HG02678 (cell line): ENCODE measurements at regions not wholly inside any gene's neighbourhood (a gene's known extent, or its start where the extent isn't known, plus 50 kb on each side); places are given as distances from the start of the nearest gene placed in this dataset.

Experiments
- ATAC-seq: cut with Tn5 transposase; IDR thresholded peaks from one replicate; pipeline ENCODE4 v1.9.1; 2021; ENCODE audit warnings: mild to moderate bottlenecking, moderate library complexity; ENCODE audit not compliant: unreplicated experiment

DNA sequence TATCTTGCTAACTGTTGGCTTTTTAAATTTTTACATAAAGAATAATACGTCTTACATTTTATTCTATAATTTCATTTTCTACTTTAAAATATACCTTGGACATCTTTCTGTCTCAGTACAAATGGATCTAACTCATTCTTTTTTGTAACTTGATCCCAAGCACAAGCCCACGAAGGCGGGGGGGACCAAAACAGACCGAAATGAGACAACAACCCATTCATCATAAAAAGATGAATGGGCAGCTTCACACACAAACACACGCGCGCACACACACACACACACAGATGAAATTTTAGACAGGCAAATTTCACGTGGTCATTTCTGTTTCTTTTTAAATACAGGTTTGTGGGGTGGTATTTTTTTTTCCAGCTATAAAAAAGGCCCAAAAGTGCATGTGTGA lies 271.3 kb upstream of the TOPAZ1 start:
- ATAC-seq: no peak

GRCh38 chr3:43970920-43971319 lies 270.8 kb upstream of the TOPAZ1 start:
- no peak for ATAC-seq

GRCh38 chr3:43971486-43971885 lies 270.2 kb upstream of the TOPAZ1 start:
- ATAC-seq: no peak

DNA sequence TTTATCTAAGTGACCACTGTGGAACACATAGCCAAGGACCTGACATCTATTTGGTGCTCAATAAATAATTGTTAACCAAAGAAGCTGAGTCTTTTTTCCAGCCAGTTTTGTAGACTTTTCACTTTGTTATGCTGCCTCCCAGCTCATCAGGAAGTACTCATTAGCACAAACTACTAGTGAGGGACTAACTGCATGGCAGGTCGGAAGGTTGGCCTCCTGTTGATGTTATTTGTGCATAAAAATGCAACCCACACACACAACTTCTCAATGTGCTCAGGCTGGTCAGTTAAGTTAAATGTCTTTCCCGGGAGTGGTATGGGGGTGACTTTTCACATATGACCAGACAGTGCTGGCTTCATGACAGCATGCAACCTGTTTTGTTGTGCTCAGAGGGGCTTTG lies 263.0 kb upstream of the TOPAZ1 start:
- ATAC-seq: no peak

GRCh38 chr3:43979645-43980044 lies 262.0 kb upstream of the TOPAZ1 start:
- no peak for ATAC-seq

DNA sequence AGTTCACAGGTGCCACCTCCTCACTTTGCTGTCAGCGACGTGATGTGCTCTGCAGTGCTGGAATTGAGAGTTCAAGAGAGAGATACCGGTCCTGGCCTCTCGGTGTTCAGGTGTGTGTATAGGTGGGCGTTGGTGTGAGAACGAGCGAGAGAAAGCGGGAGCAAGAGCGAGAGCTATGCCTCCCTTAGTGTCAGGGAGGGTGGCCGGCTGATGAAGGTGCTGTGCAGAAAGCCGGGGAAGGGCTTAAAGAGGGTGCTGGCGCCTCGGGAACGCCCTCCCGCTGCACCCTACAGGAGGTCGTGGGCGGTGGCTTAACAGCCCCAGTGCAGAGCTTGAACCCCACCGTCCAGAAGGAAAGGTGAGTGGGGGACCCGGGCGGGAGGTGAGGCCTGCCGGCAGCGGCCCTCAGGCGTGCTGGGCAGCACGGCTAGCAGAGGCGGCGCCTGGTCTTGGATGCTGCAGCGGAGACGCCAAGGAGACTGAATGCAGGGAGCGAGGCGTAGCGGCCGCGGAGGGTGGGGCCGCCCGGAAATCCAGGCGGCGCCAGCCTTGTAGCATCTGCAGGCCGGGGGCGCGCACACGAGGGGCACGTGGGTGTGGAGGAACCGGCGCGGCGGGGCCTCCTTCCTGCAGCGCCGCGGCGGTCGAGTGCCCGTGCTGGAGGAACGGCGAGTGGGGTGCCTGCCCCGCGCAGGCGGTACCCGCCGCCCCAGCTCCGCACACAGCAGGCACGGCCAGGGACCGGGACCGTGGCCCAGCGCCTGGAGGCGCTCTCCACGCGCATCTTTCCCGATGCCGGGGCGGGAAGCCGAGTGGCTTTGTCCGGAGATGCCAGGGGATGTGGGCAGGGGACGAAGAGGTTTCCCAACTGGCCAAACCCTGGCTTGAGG lies 246.8 kb upstream of the TOPAZ1 start:
- no peak for ATAC-seq

GRCh38 chr3:43995547-43996378 lies 245.9 kb upstream of the TOPAZ1 start:
- no peak for ATAC-seq

DNA sequence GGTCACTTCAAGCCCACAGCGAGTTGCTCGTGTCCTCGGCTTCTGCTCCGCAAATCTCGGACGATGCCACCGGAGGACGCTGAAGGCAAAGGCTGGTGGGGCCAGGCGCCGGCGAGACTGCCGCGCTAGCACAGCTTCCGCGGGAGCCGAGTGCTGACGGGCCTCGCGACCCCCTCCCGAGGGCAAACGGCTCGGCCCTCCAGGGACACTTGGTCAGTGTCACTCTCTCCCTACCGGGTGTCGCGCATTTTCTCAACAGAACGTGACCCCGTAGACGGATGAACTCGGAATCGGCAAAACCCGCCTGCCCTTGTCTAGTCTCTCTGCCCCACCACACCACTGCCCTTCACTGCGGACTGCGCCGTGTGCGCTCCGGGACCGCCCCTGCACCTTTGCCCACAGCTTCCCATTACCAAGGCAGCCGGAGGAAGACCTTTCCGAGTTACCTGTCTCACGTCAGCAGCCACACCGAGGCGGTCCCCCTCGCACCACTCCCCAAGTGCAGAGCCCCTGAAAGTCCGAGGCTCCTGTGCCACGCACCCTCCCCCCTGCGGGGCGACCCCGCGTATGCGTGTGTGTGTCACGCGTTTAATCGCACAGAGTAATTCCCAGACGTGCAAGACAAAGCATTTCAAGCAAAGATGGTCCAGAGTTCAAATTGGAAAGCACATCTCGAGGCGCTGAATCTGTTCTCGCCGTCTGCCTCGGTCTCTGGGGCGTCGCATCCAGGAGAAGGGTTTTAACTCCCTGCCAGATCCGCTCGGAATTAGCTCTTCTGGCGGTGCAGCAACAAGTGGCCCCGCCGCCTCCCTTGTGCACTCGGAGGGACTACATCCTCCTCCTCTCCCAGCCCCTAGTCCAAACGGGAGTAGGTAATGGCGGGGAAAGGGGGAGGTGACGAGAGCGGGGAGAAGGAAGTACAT lies 245.0 kb upstream of the TOPAZ1 start:
- no peak for ATAC-seq

GRCh38 chr3:43997316-43997715 lies 244.4 kb upstream of the TOPAZ1 start:
- no peak for ATAC-seq

GRCh38 chr3:43997788-43998369 lies 243.8 kb upstream of the TOPAZ1 start:
- no peak for ATAC-seq

- no peak for ATAC-seq
Observed at GRCh38 chr3:43998370-43998835, 243.3 kb upstream of the TOPAZ1 start.

DNA sequence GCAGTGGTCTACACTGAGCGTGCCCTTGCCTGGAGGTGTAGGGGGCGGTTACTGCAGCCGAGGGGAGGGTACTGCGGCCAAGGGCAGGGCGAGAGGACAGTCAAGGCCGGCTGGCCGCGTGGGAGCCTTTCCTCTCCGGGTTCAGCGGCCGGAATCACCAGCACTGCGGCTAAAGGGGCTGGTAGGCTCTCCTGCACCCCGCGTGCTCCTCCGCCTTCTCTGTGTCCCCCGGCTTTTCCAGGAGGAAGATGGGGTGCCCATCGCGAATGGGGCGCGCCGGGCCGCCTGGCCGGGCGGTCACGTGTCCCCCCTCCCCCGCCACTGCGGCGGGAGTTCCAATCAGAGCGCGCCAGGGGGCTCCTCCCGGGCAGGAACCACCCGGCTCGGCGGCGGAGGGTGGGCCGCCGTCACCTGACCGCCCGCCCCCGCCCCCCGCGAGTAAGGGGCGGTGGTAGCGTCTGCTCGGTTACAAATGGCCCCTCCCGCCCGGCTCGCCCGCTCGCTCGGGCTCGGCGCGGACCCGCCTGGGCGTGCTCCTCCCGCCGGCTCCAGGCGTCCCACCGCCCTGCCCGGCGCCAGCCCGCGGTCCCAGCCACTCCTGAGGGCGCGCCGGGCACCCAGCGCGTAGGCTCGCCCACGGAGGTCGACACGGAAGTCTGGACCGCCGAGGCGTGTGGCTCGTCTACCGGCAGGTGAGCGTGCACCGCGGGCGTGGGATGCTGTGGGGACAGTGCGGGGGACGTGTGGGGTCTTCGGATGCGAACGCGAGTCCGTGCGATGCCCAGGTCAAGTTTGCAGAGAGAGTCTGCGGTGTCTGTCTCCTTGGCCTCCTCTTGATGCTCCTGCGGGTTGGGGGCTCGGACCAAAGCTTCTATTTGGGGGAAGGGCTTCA lies 242.6 kb upstream of the TOPAZ1 start:
- ATAC-seq: peak; percentile 44

DNA sequence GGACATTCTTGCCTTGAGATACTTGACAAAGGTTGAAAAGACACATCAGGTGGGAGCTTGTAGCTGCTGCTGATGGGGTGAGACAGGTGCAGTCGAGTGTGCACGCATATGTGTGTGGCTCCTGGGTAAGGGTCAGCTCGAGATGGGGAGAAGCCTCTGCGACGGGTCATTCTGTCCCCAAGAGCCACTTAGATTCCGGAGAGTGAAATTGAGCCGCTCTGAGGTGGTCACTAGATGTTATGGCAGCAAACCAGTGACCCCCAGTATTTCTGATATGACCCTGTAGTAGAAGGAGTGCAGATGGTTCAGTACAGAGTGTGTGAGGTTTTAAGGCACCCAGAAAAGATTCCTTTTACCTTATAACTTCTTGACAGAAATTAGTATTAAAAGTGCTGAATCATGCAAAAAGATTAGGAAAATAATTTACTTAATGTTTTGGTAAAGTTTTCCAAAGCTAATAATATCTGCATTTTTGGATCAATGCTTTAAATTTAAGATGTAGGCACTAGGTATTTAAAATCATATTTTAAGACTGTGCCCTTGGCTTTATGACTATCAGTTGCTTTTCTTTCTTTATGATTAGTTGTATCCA lies 241.9 kb upstream of the TOPAZ1 start:
- ATAC-seq: no peak

GRCh38 chr3:44000586-44000985 lies 241.1 kb upstream of the TOPAZ1 start:
- no peak for ATAC-seq

DNA sequence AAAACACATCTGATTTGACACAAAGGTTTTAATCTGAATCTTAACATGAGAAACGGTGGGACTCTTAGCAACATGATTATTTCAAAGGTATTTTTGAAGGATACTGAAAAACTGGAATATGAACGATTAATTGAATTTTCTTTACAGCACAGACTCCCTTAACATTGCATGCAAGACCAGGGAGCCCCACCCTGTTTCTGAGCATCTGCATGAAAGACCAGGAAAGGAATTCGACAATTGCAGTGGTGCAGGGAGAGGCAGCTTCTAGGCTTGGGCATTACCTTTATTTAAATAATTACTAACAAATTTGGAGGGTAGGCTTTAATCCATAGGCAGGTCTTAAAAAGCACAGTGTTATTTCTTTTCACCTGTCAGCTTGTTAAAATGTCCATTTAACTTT lies 240.6 kb upstream of the TOPAZ1 start:
- ATAC-seq: no peak

DNA sequence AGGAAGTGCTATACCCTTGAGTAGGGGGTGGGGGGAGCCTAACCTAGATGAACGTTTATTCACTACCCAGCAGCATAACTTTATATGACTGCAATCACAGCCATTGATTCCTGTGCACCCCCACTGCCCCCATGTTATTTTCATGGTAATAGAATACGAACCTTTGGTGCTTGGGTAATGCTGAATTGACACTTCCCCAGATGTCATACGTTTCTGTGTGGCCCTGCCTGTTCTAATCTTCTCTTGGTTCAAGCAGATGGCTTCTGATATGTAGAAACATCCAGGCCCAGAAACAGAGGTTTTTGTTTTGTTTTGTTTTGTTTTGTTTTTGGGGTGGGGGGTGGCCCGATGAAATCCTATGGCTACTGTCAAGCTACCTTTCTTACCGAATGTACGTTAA lies 237.9 kb upstream of the TOPAZ1 start:
- no peak for ATAC-seq

DNA sequence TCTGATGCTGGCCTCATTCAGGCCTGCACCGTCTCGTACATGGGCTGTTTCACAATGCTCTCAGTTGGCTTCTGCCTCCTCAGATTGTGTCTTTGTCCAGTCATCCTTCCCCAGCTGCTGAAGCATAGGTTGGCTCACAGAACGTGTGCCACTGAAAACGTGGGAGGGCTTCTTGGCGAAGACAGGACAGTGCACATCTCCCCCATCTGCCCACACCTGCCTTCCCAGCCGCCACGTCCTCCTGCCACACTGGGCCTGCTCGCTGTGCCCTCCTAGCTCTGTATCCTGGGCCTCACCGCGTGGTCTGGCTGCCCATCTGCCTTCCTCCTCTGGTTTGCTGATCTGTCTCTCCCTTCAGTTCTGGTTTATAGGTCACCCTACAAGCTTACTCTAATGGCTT lies 230.0 kb upstream of the TOPAZ1 start:
- ATAC-seq: no peak

DNA sequence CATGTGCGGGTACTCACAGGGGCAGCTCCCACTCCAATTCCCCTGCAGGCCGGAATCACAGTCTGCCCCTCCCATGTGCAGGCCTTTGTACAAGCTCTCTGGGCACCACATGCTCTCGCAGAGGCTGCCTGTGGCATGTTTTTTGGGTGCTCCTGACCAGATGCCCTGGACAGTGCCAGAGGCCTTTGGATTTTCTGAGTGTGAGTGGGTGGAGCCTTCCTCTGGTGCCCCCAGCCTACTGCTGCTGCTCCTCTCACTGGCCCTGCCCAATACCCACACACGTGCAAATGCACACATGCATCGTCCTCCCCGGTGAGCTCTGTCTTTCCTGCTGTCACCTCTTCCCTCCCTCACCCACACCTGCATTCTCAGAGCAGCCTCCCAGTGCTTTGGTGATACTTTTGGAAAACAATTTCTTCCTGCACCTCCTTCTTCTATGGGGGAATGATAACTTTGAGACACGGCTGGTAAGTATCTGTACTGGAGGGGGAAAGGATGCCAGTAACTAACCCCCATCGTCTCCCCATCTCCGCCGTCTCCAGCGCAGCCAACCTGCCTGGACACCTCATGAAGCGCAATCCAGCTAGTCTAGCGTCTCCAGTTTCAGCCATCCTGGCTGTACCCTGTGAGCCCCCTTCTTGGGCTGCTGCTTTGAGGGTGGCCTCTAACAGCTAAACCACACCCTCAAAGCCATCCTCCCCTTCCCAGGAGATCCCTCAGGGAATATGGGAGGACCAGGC lies 229.4 kb upstream of the TOPAZ1 start:
- ATAC-seq: no peak
